GM12878 (cell line): ENCODE measurements at regions not wholly inside any gene's neighbourhood (a gene's known extent, or its start where the extent isn't known, plus 50 kb on each side); places are given as distances from the start of the nearest gene placed in this dataset.

Experiments used
- ATAC-seq: fragments of 200-7000 bp; cut with Tn5 transposase; 3 replicates; pipeline ENCODE4 v1.9.1; 2020; ENCODE audit warnings: mild to moderate bottlenecking, moderate library complexity
- BruUV-seq: library from RNA; stranded (reverse); fragments of 400-500 nt; replicated peaks from 2 replicates; lab custom pipeline; 2021; lab: Mats Ljungman, UMichigan
- CTCF ChIA-PET: fragments of 300-600 bp; sonication (Branson Sonifier 250); formaldehyde crosslinking; extraction: SDS; loops from one replicate; lab custom pipeline; 2021; ENCODE audit warnings: inconsistent platforms; lab: Yijun Ruan, JAX
- POLR2A ChIA-PET: fragments of 350-600 bp; formaldehyde crosslinking; extraction: SDS; loops from one replicate; lab custom pipeline; 2021; ENCODE audit warnings: inconsistent platforms; lab: Charles Lee
- RAD21 ChIA-PET: fragments of 300-600 bp; sonication (Branson Sonifier 250); formaldehyde crosslinking; loops from one replicate; lab custom pipeline; 2023; ENCODE audit warnings: antibody characterized with exemption; ENCODE audit not compliant: unreplicated experiment; lab: Charles Lee
- SMC1A ChIA-PET: fragments of 300-600 bp; sonication (Branson Sonifier 250); formaldehyde crosslinking; loops from one replicate; lab custom pipeline; 2023; ENCODE audit not compliant: unreplicated experiment, uncharacterized antibody; lab: Charles Lee
- DNase-seq: peaks from one replicate; pipeline ENCODE4 v3.0.0-alpha.2; 2011; ENCODE audit warnings: low read depth, low spot score
- FAIRE-seq: peaks from 3 replicates; lab custom pipeline; 2011; peaks lifted over from hg19 to GRCh38; lab: Jason Lieb, UNC
- H2AFZ ChIP-seq: 2 replicates; pipeline ENCODE4 v1.6.0; 2011; ENCODE audit warnings: low read depth, low read length, control low read depth; ENCODE audit not compliant: control insufficient read depth
- H3K27ac ChIP-seq: 2 replicates; pipeline ENCODE4 v1.5.1; 2011; ENCODE audit warnings: control low read depth; ENCODE audit not compliant: control insufficient read depth, insufficient read depth
- H3K27me3 ChIP-seq, 2 experiments: replicated peaks in 1 of 2; 2 replicates each; pipeline versions ENCODE4 v1.6.0 to v1.6.1; 2011; ENCODE audit warnings: low read length in 1 of 2; ENCODE audit not compliant: control insufficient read depth in 2 of 2, insufficient read depth in 2 of 2
- H3K36me3 ChIP-seq, 2 experiments: 2 replicates each; pipeline ENCODE4 v1.5.1; 2011; ENCODE audit warnings: low read length in 1 of 2; ENCODE audit not compliant: control insufficient read depth in 2 of 2, insufficient read depth in 2 of 2
- H3K4me1 ChIP-seq: 2 replicates; pipeline ENCODE4 v1.6.1; 2011; ENCODE audit warnings: mild to moderate bottlenecking, low read length, moderate library complexity, mixed read lengths; ENCODE audit not compliant: control insufficient read depth, insufficient read depth
- H3K4me2 ChIP-seq: 2 replicates; pipeline ENCODE4 v1.6.0; 2011; ENCODE audit warnings: control low read depth; ENCODE audit not compliant: control insufficient read depth, insufficient read depth
- H3K4me3 ChIP-seq: fragments of 200-600 bp; sonication (generic); 2 replicates; pipeline ENCODE4 v1.5.1; 2016
- H3K79me2 ChIP-seq: 2 replicates; pipeline ENCODE4 v1.6.0; 2011; ENCODE audit warnings: low read length; ENCODE audit not compliant: control insufficient read depth, insufficient read depth
- H3K9ac ChIP-seq: 2 replicates; pipeline ENCODE4 v1.8.0; 2011; ENCODE audit warnings: low read length, control low read depth, mixed read lengths; ENCODE audit not compliant: control insufficient read depth, insufficient read depth
- H3K9me3 ChIP-seq: replicated peaks from 3 replicates; pipeline ENCODE4 v1.5.1; 2011; ENCODE audit warnings: mild to moderate bottlenecking, low read length; ENCODE audit not compliant: control insufficient read depth, insufficient read depth
- H4K20me1 ChIP-seq: 2 replicates; pipeline ENCODE4 v1.6.0; 2011; ENCODE audit not compliant: control insufficient read depth, insufficient read depth
- ASH2L ChIP-seq: fragments of 300-600, 200-600 bp; sonication (generic); IDR thresholded peaks from 2 replicates; pipeline ENCODE4 v1.6.1; 2017; ENCODE audit warnings: low read depth, mild to moderate bottlenecking, borderline replicate concordance
- ATF2 ChIP-seq: IDR thresholded peaks from 2 replicates; pipeline ENCODE4 v1.6.1; 2012; ENCODE audit warnings: low read length, inconsistent platforms
- CUX1 ChIP-seq: IDR thresholded peaks from 2 replicates; pipeline ENCODE4 v1.6.1; 2012; ENCODE audit warnings: improper control_type of control experiment, low read depth, low read length; ENCODE audit not compliant: insufficient replicate concordance
- ESRRA ChIP-seq: IDR thresholded peaks from 2 replicates; pipeline ENCODE4 v1.6.1; 2012; ENCODE audit warnings: mild to moderate bottlenecking, low read length, improper control_type of control experiment
- JUND ChIP-seq: IDR thresholded peaks from 2 replicates; pipeline ENCODE4 v1.6.1; 2012; ENCODE audit warnings: low read depth, mild to moderate bottlenecking, low read length, improper control_type of control experiment, moderate library complexity
- KDM1A ChIP-seq: fragments of 200-600 bp; sonication (generic); IDR thresholded peaks from 2 replicates; pipeline ENCODE4 v1.6.1; 2016; ENCODE audit warnings: borderline replicate concordance
- SMAD1 ChIP-seq: fragments of 450-650 bp; IDR thresholded peaks from 2 replicates; pipeline ENCODE4 v1.6.1; 2018; ENCODE audit warnings: mild to moderate bottlenecking, low read depth; ENCODE audit not compliant: partially characterized antibody
- SRF ChIP-seq, 2 experiments: IDR thresholded peaks; 2 replicates each; pipeline ENCODE4 v1.6.1; 2011; ENCODE audit warnings: low read depth in 2 of 2, low read length in 2 of 2, mild to moderate bottlenecking in 1 of 2, moderate library complexity in 1 of 2
- YY1 ChIP-seq: IDR thresholded peaks from 2 replicates; pipeline ENCODE4 v1.6.1; 2011; ENCODE audit warnings: low read depth, mild to moderate bottlenecking, low read length
- ZNF217 ChIP-seq: fragments of 450-650 bp; IDR thresholded peaks from 2 replicates; pipeline ENCODE4 v1.6.1; 2017; ENCODE audit warnings: antibody characterized with exemption, mild to moderate bottlenecking
- WGBS: methylation state at CpG from one replicate; pipeline ENCODE4 v1.1.6; 2016; ENCODE audit warnings: low lambda C conversion rate; ENCODE audit not compliant: insufficient replicate concordance, insufficient coverage; ENCODE audit errors: missing lambda C conversion rate; 5-methylcytosine and 5-hydroxymethylcytosine counted together
- in situ Hi-C: fragments of 300-500 bp; cut with MboI; formaldehyde crosslinking; loops from 9 replicates; pipeline ENCODE4 v1.14.3; 2018; ENCODE audit warnings: mixed read lengths
- intact Hi-C: fragments of 100-400 bp; cut with micrococcal nuclease; formaldehyde crosslinking; loops from one replicate; pipeline ENCODE4 v1.14.2; 2022; ENCODE audit not compliant: unreplicated experiment
- TF ChIP-seq, protein P1 (sequence below): fragments of 450-650 bp; IDR thresholded peaks from 2 replicates; pipeline ENCODE4 v1.6.1; 2017; ENCODE audit warnings: borderline replicate concordance
- TF ChIP-seq, protein P2 (sequence below): IDR thresholded peaks from 2 replicates; pipeline ENCODE4 v1.6.1; 2011; ENCODE audit warnings: low read depth, mild to moderate bottlenecking, low read length, moderate library complexity, borderline replicate concordance; ENCODE audit errors: extremely low read depth
- TF ChIP-seq, protein P3 (sequence below): fragments of 450-650 bp; IDR thresholded peaks from 2 replicates; pipeline ENCODE4 v1.6.1; 2018; ENCODE audit warnings: mild to moderate bottlenecking, low read depth, moderate library complexity; ENCODE audit not compliant: partially characterized antibody

DNA sequence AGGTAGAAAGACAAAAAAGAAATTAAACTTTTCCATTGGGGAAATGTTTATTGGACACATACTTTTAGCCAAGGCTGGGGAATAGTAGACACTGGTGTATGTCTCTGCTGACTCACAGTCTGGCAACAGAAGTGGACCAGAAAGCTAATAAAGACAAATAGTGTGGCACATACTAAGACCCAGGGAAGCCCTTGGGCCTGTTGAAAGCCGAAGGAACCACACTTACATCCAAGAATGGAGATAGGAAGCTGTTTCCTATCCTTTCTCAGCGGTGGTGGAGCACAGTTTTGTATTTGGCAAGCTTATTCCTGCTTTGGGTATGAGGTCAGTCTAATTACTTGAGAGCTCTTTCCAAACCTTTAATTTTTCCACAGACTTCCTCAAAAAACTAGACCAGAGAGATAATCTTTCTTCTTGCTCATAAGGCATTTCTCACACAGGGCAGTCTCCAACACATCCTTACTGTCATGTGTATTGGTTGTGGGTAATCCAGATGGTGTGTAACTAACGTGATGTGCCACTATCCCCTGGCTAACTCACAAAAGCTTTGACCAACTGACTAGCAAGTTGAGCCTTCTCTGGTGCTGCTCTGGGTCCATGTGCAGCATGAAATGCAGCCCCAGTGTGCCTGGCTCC, 279.1 kb upstream of the IGF1R start:
- ChIA-PET RAD21 (no interaction called here), SMC1A (interaction anchor here (1.2 kb wide), 1 partner anchor 8 kb away, joined by 3 read pairs; no protein-coding TSS in a partner anchor), POLR2A (no interaction called here), CTCF (no interaction called here)
- H3K27ac ChIP-seq = no peak overlapping the region
- intact Hi-C loops (no loop called here), in situ Hi-C loops (no loop called here)
- H3K4me2 ChIP-seq = no peak overlapping the region
- FAIRE-seq (no peak), DNase-seq (no peak), ATAC-seq (no peak)
- H4K20me1 ChIP-seq = no peaks in the 10 kb centered on the region
- H3K9ac ChIP-seq = no peak overlapping the region
- no peaks in the 10 kb centered on the region for H3K36me3 ChIP-seq
- H3K4me3 ChIP-seq = no peak overlapping the region
- no TSS peak for BruUV-seq
- no peaks in the 10 kb centered on the region for H3K9me3 ChIP-seq
- H3K79me2 ChIP-seq = no peaks in the 10 kb centered on the region
- H2AFZ ChIP-seq = no peak overlapping the region
- no peaks in the 10 kb centered on the region for H3K4me1 ChIP-seq
- no peaks in the 10 kb centered on the region for H3K27me3 ChIP-seq
- 0% methylated on average over 3 of the region's 3 CpGs for WGBS
- TF ChIP-seq CUX1 = no peak
- no peak for TF ChIP-seq ATF2
- TF ChIP-seq KDM1A = no peak
- TF ChIP-seq SRF (IDR thresholded peaks at IDR 0.05; ENCODE audit: low read depth in 2 of 2, low read length in 2 of 2) = no peak
- TF ChIP-seq, protein P1, sequence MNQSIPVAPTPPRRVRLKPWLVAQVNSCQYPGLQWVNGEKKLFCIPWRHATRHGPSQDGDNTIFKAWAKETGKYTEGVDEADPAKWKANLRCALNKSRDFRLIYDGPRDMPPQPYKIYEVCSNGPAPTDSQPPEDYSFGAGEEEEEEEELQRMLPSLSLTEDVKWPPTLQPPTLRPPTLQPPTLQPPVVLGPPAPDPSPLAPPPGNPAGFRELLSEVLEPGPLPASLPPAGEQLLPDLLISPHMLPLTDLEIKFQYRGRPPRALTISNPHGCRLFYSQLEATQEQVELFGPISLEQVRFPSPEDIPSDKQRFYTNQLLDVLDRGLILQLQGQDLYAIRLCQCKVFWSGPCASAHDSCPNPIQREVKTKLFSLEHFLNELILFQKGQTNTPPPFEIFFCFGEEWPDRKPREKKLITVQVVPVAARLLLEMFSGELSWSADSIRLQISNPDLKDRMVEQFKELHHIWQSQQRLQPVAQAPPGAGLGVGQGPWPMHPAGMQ = no peak
- TF ChIP-seq, protein P2, sequence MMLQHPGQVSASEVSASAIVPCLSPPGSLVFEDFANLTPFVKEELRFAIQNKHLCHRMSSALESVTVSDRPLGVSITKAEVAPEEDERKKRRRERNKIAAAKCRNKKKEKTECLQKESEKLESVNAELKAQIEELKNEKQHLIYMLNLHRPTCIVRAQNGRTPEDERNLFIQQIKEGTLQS = no peak
- TF ChIP-seq SMAD1 = no peak
- no peak for TF ChIP-seq ZNF217
- TF ChIP-seq, protein P3, sequence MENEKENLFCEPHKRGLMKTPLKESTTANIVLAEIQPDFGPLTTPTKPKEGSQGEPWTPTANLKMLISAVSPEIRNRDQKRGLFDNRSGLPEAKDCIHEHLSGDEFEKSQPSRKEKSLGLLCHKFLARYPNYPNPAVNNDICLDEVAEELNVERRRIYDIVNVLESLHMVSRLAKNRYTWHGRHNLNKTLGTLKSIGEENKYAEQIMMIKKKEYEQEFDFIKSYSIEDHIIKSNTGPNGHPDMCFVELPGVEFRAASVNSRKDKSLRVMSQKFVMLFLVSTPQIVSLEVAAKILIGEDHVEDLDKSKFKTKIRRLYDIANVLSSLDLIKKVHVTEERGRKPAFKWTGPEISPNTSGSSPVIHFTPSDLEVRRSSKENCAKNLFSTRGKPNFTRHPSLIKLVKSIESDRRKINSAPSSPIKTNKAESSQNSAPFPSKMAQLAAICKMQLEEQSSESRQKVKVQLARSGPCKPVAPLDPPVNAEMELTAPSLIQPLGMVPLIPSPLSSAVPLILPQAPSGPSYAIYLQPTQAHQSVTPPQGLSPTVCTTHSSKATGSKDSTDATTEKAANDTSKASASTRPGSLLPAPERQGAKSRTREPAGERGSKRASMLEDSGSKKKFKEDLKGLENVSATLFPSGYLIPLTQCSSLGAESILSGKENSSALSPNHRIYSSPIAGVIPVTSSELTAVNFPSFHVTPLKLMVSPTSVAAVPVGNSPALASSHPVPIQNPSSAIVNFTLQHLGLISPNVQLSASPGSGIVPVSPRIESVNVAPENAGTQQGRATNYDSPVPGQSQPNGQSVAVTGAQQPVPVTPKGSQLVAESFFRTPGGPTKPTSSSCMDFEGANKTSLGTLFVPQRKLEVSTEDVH = no peak
- TF ChIP-seq ASH2L = no peak
- no peak for TF ChIP-seq YY1
- no peak for TF ChIP-seq JUND
- no peak for TF ChIP-seq ESRRA
